K562 (cell line): ENCODE measurements at regions not wholly inside any gene's neighbourhood (a gene's known extent, or its start where the extent isn't known, plus 50 kb on each side); places are given as distances from the start of the nearest gene placed in this dataset.

Experiments
- CBX8 ChIP-seq: fragments of 200-600 bp; sonication (generic); IDR thresholded peaks from 2 replicates; pipeline ENCODE4 v1.6.1; 2012; ENCODE audit warnings: borderline replicate concordance, mixed run types, low read depth, mild to moderate bottlenecking, moderate library complexity, mixed read lengths, low read length, control low read depth, inconsistent platforms; ENCODE audit not compliant: poor library complexity, severe bottlenecking; ENCODE audit errors: extremely low read depth
- FOXP1 ChIP-seq: sonication (generic); formaldehyde crosslinking; IDR thresholded peaks from 2 replicates; pipeline ENCODE4 v1.8.0; 2022; ENCODE audit warnings: mild to moderate bottlenecking, missing genetic modification reagents
- HIVEP1 ChIP-seq: fragments of 250-450 bp; sonication (Bioruptor Pico); IDR thresholded peaks from 2 replicates; pipeline ENCODE4 v1.4.0; 2020; ENCODE audit warnings: mild to moderate bottlenecking
- NR2C2 ChIP-seq, 2 experiments: fragments of 200-800 bp in 1 of 2; sonication (Bioruptor generic) in 1 of 2; sonication (generic) in 1 of 2; formaldehyde crosslinking in 1 of 2; IDR thresholded peaks; 2 replicates each; pipeline versions ENCODE4 v1.6.1 to v1.8.0; 2016 to 2022; ENCODE audit warnings: mild to moderate bottlenecking in 1 of 2, missing compliant biosample characterization in 1 of 2, missing genetic modification characterization in 1 of 2, missing genetic modification reagents in 1 of 2
- RCOR1 ChIP-seq, 2 experiments: IDR thresholded peaks; 2 replicates each; pipeline ENCODE4 v1.6.1; 2012; ENCODE audit warnings: low read depth in 2 of 2, low read length in 2 of 2, borderline replicate concordance in 1 of 2, improper control_type of control experiment in 1 of 2
- TEAD2 ChIP-seq: fragments of 450-650 bp; IDR thresholded peaks from 2 replicates; pipeline ENCODE4 v1.6.1; 2016; ENCODE audit warnings: missing genetic modification characterization, control low read depth, missing compliant biosample characterization
- ZNF274 ChIP-seq: IDR thresholded peaks from 2 replicates; pipeline ENCODE4 v1.6.1; 2011; ENCODE audit warnings: low read depth, mild to moderate bottlenecking, low read length, moderate library complexity, borderline replicate concordance
- TF ChIP-seq, protein P1 (sequence below), 3 experiments: IDR thresholded peaks in 2 of 3; conservative IDR thresholded peaks in 1 of 3; 2 replicates each; pipeline ENCODE4 v1.5.1; 2011 to 2012; ENCODE audit warnings: low read length in 3 of 3, mild to moderate bottlenecking in 3 of 3, control low read depth in 2 of 3, improper control_type of control experiment in 1 of 3, inconsistent platforms in 1 of 3, low read depth in 1 of 3, mixed read lengths in 1 of 3, moderate library complexity in 1 of 3; ENCODE audit not compliant: insufficient read depth in 2 of 3
- TF ChIP-seq, protein P2 (sequence below), 2 experiments: IDR thresholded peaks; 2 replicates each; pipeline ENCODE4 v1.6.1; 2012; ENCODE audit warnings: improper control_type of control experiment in 2 of 2, low read depth in 2 of 2, low read length in 2 of 2, borderline replicate concordance in 1 of 2
- TF ChIP-seq, protein P3 (sequence below): sonication (generic); formaldehyde crosslinking; IDR thresholded peaks from 2 replicates; pipeline ENCODE4 v1.8.1; 2023; ENCODE audit warnings: mild to moderate bottlenecking, missing genetic modification reagents

DNA sequence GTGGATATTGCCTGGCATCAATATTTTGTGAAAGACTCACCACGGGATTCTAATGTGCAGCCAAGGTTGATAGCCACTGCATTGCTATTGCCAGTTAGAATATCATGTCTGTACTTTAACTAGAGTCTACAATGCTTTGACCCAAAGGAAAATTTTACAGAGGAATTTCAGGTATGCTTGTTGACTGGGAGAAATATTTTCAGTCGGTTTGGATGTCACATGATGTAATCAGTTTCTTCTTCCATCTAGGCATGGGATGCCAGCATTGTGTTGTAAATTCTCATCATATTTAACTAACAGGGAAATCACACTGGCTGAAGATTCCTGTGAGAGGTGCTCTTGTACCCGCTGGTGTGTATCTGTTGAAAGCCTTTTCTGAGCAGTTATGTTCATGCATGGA is 508.9 kb upstream of the ADAMTS9 start:
- TF ChIP-seq TEAD2 (tag): no peak
- TF ChIP-seq, protein P1, sequence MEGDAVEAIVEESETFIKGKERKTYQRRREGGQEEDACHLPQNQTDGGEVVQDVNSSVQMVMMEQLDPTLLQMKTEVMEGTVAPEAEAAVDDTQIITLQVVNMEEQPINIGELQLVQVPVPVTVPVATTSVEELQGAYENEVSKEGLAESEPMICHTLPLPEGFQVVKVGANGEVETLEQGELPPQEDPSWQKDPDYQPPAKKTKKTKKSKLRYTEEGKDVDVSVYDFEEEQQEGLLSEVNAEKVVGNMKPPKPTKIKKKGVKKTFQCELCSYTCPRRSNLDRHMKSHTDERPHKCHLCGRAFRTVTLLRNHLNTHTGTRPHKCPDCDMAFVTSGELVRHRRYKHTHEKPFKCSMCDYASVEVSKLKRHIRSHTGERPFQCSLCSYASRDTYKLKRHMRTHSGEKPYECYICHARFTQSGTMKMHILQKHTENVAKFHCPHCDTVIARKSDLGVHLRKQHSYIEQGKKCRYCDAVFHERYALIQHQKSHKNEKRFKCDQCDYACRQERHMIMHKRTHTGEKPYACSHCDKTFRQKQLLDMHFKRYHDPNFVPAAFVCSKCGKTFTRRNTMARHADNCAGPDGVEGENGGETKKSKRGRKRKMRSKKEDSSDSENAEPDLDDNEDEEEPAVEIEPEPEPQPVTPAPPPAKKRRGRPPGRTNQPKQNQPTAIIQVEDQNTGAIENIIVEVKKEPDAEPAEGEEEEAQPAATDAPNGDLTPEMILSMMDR (IDR thresholded peaks at IDR 0.05 in 2 of 3, conservative IDR thresholded peaks at IDR 0.05 in 1 of 3; ENCODE audit: insufficient read depth in 2 of 3, low read depth in 1 of 3, low read length in 3 of 3): no peak
- TF ChIP-seq HIVEP1 (CRISPR knock-in tag): no peak
- TF ChIP-seq CBX8: no peak
- no peak for TF ChIP-seq FOXP1
- TF ChIP-seq NR2C2 (CRISPR knock-in tag; IDR thresholded peaks at IDR 0.05): no peak
- no peak for TF ChIP-seq NR2C2 (tag; IDR thresholded peaks at IDR 0.05)
- no peak for TF ChIP-seq RCOR1 (IDR thresholded peaks at IDR 0.05; ENCODE audit: borderline replicate concordance in 1 of 2, low read depth in 2 of 2, low read length in 2 of 2)
- no peak for TF ChIP-seq ZNF274
- TF ChIP-seq, protein P2, sequence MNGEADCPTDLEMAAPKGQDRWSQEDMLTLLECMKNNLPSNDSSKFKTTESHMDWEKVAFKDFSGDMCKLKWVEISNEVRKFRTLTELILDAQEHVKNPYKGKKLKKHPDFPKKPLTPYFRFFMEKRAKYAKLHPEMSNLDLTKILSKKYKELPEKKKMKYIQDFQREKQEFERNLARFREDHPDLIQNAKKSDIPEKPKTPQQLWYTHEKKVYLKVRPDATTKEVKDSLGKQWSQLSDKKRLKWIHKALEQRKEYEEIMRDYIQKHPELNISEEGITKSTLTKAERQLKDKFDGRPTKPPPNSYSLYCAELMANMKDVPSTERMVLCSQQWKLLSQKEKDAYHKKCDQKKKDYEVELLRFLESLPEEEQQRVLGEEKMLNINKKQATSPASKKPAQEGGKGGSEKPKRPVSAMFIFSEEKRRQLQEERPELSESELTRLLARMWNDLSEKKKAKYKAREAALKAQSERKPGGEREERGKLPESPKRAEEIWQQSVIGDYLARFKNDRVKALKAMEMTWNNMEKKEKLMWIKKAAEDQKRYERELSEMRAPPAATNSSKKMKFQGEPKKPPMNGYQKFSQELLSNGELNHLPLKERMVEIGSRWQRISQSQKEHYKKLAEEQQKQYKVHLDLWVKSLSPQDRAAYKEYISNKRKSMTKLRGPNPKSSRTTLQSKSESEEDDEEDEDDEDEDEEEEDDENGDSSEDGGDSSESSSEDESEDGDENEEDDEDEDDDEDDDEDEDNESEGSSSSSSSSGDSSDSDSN (IDR thresholded peaks at IDR 0.05; ENCODE audit: borderline replicate concordance in 1 of 2, low read depth in 2 of 2, low read length in 2 of 2): no peak
- TF ChIP-seq, protein P3, sequence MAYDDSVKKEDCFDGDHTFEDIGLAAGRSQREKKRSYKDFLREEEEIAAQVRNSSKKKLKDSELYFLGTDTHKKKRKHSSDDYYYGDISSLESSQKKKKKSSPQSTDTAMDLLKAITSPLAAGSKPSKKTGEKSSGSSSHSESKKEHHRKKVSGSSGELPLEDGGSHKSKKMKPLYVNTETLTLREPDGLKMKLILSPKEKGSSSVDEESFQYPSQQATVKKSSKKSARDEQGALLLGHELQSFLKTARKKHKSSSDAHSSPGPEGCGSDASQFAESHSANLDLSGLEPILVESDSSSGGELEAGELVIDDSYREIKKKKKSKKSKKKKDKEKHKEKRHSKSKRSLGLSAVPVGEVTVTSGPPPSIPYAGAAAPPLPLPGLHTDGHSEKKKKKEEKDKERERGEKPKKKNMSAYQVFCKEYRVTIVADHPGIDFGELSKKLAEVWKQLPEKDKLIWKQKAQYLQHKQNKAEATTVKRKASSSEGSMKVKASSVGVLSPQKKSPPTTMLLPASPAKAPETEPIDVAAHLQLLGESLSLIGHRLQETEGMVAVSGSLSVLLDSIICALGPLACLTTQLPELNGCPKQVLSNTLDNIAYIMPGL (CRISPR knock-in tag): no peak
